Naive thymus-derived CD4-positive, alpha-beta T cell (primary cell): ENCODE measurements at regions not wholly inside any gene's neighbourhood (a gene's known extent, or its start where the extent isn't known, plus 50 kb on each side); places are given as distances from the start of the nearest gene placed in this dataset.

Source experiments
- ATAC-seq: fragments of 150-1000 bp; cut with Tn5 transposase; 2 replicates; pipeline ENCODE4 v1.10.0; 2021; ENCODE audit warnings: mild to moderate bottlenecking, moderate library complexity
- CTCF ChIA-PET: fragments of 350-600 bp; sonication (Branson Sonifier 250); formaldehyde crosslinking; loops from one replicate; lab custom pipeline; 2021; ENCODE audit warnings: antibody characterized with exemption; lab: Charles Lee
- POLR2A ChIA-PET: fragments of 350-600 bp; sonication (Branson Sonifier 250); formaldehyde crosslinking; loops from one replicate; lab custom pipeline; 2021; ENCODE audit warnings: antibody characterized with exemption, inconsistent platforms; lab: Charles Lee
- DNase-seq, 9 donors: peaks; one replicate each; pipeline versions ENCODE4 v3.0.0 to v3.0.0-alpha.2; 2020 to 2022; ENCODE audit warnings: mixed read lengths in 1 of 9
- H3K27ac ChIP-seq: one replicate; pipeline ENCODE4 v1.7.0; 2013; ENCODE audit warnings: mild to moderate bottlenecking, low read depth, low read length, moderate library complexity
- H3K27me3 ChIP-seq, 2 donors: one replicate each; pipeline ENCODE4 v1.7.0; 2013; ENCODE audit warnings: low read length in 2 of 2, mild to moderate bottlenecking in 2 of 2, moderate library complexity in 2 of 2; ENCODE audit not compliant: control insufficient read depth in 2 of 2, insufficient read depth in 2 of 2
- H3K36me3 ChIP-seq, 3 experiments: 1 replicate in 2 of 3; 2 replicates in 1 of 3; pipeline ENCODE4 v1.7.0; 2013; ENCODE audit warnings: low read length in 3 of 3, mild to moderate bottlenecking in 3 of 3, moderate library complexity in 1 of 3; ENCODE audit not compliant: insufficient read depth in 3 of 3, control insufficient read depth in 2 of 3
- H3K4me1 ChIP-seq, 2 donors: one replicate each; pipeline ENCODE4 v1.7.0; 2013; ENCODE audit warnings: low read length in 2 of 2, mild to moderate bottlenecking in 2 of 2, moderate library complexity in 1 of 2; ENCODE audit not compliant: control insufficient read depth in 2 of 2, insufficient read depth in 2 of 2
- H3K4me3 ChIP-seq: 2 replicates; pipeline ENCODE4 v1.7.0; 2013; ENCODE audit warnings: mild to moderate bottlenecking, low read length
- H3K9me3 ChIP-seq, 3 experiments: 1 replicate in 2 of 3; 2 replicates in 1 of 3; pipeline ENCODE4 v1.7.0; 2013; ENCODE audit warnings: low read length in 3 of 3; ENCODE audit not compliant: control insufficient read depth in 2 of 3
- H3K27ac Mint-ChIP-seq, 9 donors: one replicate each; pipeline ENCODE4 v1.8.0; 2020 to 2022; ENCODE audit warnings: mixed read lengths in 9 of 9, mild to moderate bottlenecking in 8 of 9, moderate library complexity in 5 of 9, inconsistent platforms in 2 of 9
- H3K27me3 Mint-ChIP-seq, 5 donors: one replicate each; pipeline ENCODE4 v1.8.0; 2021 to 2022; ENCODE audit warnings: mixed read lengths in 5 of 5, mild to moderate bottlenecking in 1 of 5
- H3K36me3 Mint-ChIP-seq, 5 donors: one replicate each; pipeline ENCODE4 v1.8.0; 2020 to 2022; ENCODE audit warnings: mixed read lengths in 5 of 5, mild to moderate bottlenecking in 3 of 5, inconsistent platforms in 1 of 5
- H3K4me1 Mint-ChIP-seq, 7 donors: one replicate each; pipeline ENCODE4 v1.8.0; 2020 to 2022; ENCODE audit warnings: mixed read lengths in 7 of 7, mild to moderate bottlenecking in 3 of 7, inconsistent platforms in 1 of 7
- H3K4me3 Mint-ChIP-seq, 10 donors: one replicate each; pipeline ENCODE4 v1.8.0; 2020 to 2022; ENCODE audit warnings: mild to moderate bottlenecking in 10 of 10, mixed read lengths in 10 of 10, moderate library complexity in 6 of 10, inconsistent platforms in 2 of 10
- H3K9me3 Mint-ChIP-seq, 11 donors: one replicate each; pipeline ENCODE4 v1.8.0; 2020 to 2022; ENCODE audit warnings: mixed read lengths in 11 of 11, mild to moderate bottlenecking in 4 of 11, inconsistent platforms in 1 of 11, moderate library complexity in 1 of 11
- intact Hi-C, 2 donors: fragments of 100-400 bp; cut with micrococcal nuclease; formaldehyde crosslinking; loops; one replicate each; pipeline ENCODE4 v1.15.1; 2023

- ATAC-seq, result no peak
- CTCF ChIA-PET, result no interaction called here
Measured at GRCh38 chr6:119865466-119866350, 516.1 kb upstream of the MAN1A1 start.

GRCh38 chr6:119862719-119863118 is 513.2 kb upstream of the MAN1A1 start:
- POLR2A ChIA-PET, result no interaction called here
- ATAC-seq (no peak), DNase-seq (no peak)
- intact Hi-C loops, result no loop called here
- Histone ChIP-seq H3K27me3 (no peaks in the 10 kb centered on the region), H3K4me3 (no peak overlapping the region), H3K36me3 (no peaks in the 10 kb centered on the region), H3K27ac (no peak overlapping the region), H3K4me1 (no peaks in the 10 kb centered on the region), H3K9me3 (no peaks in the 10 kb centered on the region)
- Mint-ChIP-seq H3K9me3 (peaks cover 0 to 25% (median 9%) of the 10 kb centered on the region in 11 donors), H3K4me3 (no peak overlapping the region), H3K27ac (no peak overlapping the region), H3K4me1 (no peaks in the 10 kb centered on the region), H3K27me3 (peaks cover 4 to 30% (median 13%) of the 10 kb centered on the region in 5 donors), H3K36me3 (peaks cover 0 to 5% (median 0%) of the 10 kb centered on the region in 5 donors)
- CTCF ChIA-PET, result no interaction called here

More at GRCh38 chr6:119865466-119866350, 516.1 kb upstream of the MAN1A1 start:
- Mint-ChIP-seq H3K27ac (no peak overlapping the region), H3K36me3 (peaks cover 0 to 5% (median 0%) of the 10 kb centered on the region in 5 donors), H3K4me1 (no peaks in the 10 kb centered on the region), H3K27me3 (peaks cover 5 to 30% (median 13%) of the 10 kb centered on the region in 5 donors), H3K4me3 (no peak overlapping the region), H3K9me3 (peaks cover 0 to 25% (median 8%) of the 10 kb centered on the region in 11 donors)
- Histone ChIP-seq H3K27me3 (no peaks in the 10 kb centered on the region), H3K4me3 (no peak overlapping the region), H3K27ac (no peak overlapping the region), H3K9me3 (no peaks in the 10 kb centered on the region), H3K4me1 (no peaks in the 10 kb centered on the region), H3K36me3 (no peaks in the 10 kb centered on the region)
- POLR2A ChIA-PET, result no interaction called here
- DNase-seq, result no peak
- intact Hi-C loops, result no loop called here

- peaks cover 4 to 12% (median 10%) of the 10 kb centered on the region in 7 donors for H3K4me1 Mint-ChIP-seq
- ATAC-seq (no peak), DNase-seq (no peak)
- Histone ChIP-seq H3K27ac (no peak overlapping the region), H3K27me3 (no peaks in the 10 kb centered on the region), H3K4me1 (no peaks in the 10 kb centered on the region), H3K9me3 (no peaks in the 10 kb centered on the region), H3K4me3 (no peak overlapping the region), H3K36me3 (no peaks in the 10 kb centered on the region)
- peaks cover 0 to 4% (median 0%) of the 10 kb centered on the region in 5 donors for H3K36me3 Mint-ChIP-seq
- peaks cover 0 to 1% (median 0%) of the 10 kb centered on the region in 11 donors for H3K9me3 Mint-ChIP-seq
- intact Hi-C loops, result no loop called here
- H3K27ac Mint-ChIP-seq, result no peak overlapping the region
- CTCF ChIA-PET, result no interaction called here
- no peak overlapping the region for H3K4me3 Mint-ChIP-seq
- POLR2A ChIA-PET, result no interaction called here
- H3K27me3 Mint-ChIP-seq, result peaks cover 0 to 19% (median 4%) of the 10 kb centered on the region in 5 donors
Measured at GRCh38 chr6:119858901-119859300, 509.3 kb upstream of the MAN1A1 start.

DNA sequence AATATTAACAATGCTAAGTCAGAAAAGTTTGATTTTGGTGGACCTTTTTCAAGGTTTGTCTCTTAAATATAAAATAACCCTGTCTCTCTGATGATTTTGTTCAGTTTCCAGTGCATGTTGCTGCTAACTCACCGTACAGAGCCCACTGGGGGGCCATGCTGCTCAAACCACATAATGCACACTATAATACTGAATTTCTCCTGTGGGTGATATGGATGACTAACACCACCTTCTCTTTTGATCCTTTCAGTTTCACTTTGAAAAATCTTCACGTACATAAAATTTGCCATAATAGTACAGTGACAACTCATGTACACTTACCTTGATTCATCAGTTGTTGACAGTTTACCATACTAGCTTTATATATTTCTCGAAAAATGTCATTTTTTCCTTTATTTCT is 506.6 kb upstream of the MAN1A1 start:
- POLR2A ChIA-PET, result no interaction called here
- Mint-ChIP-seq H3K4me1 (peaks cover 4 to 12% (median 10%) of the 10 kb centered on the region in 7 donors), H3K27ac (peak overlapping the region in 2 of 9 donors; percentile 10 to 13), H3K27me3 (peaks cover 0 to 8% (median 0%) of the 10 kb centered on the region in 5 donors), H3K9me3 (peaks cover 0 to 1% (median 0%) of the 10 kb centered on the region in 11 donors), H3K4me3 (peak overlapping the region; percentile 54 to 84 (median 72)), H3K36me3 (no peaks in the 10 kb centered on the region)
- H3K27ac ChIP-seq, result no peak overlapping the region
- no peaks in the 10 kb centered on the region for H3K4me1 ChIP-seq
- intact Hi-C loops, result loop anchor here in 1 of 2 donors (2.0 kb wide), 1 partner anchor 505 kb away; no protein-coding TSS in a partner anchor
- no peaks in the 10 kb centered on the region for H3K9me3 ChIP-seq
- no peaks in the 10 kb centered on the region for H3K36me3 ChIP-seq
- CTCF ChIA-PET, result no interaction called here
- H3K27me3 ChIP-seq, result no peaks in the 10 kb centered on the region
- ATAC-seq, result peak; percentile 63
- peak overlapping the region; percentile 40 for H3K4me3 ChIP-seq
- DNase-seq, result peak in 1 of 9 donors; percentile 8

GRCh38 chr6:119848696-119849095 is 499.1 kb upstream of the MAN1A1 start:
- Histone ChIP-seq H3K9me3 (no peaks in the 10 kb centered on the region), H3K27me3 (no peaks in the 10 kb centered on the region), H3K4me3 (no peak overlapping the region), H3K4me1 (no peaks in the 10 kb centered on the region), H3K27ac (no peak overlapping the region), H3K36me3 (no peaks in the 10 kb centered on the region)
- Mint-ChIP-seq H3K36me3 (no peaks in the 10 kb centered on the region), H3K27me3 (peaks cover 0 to 11% (median 4%) of the 10 kb centered on the region in 5 donors), H3K9me3 (peaks cover 0 to 3% (median 0%) of the 10 kb centered on the region in 11 donors), H3K4me3 (no peak overlapping the region), H3K27ac (no peak overlapping the region), H3K4me1 (no peaks in the 10 kb centered on the region)
- POLR2A ChIA-PET, result no interaction called here
- CTCF ChIA-PET, result no interaction called here
- intact Hi-C loops, result no loop called here
- no peak for ATAC-seq
- DNase-seq, result no peak

DNA sequence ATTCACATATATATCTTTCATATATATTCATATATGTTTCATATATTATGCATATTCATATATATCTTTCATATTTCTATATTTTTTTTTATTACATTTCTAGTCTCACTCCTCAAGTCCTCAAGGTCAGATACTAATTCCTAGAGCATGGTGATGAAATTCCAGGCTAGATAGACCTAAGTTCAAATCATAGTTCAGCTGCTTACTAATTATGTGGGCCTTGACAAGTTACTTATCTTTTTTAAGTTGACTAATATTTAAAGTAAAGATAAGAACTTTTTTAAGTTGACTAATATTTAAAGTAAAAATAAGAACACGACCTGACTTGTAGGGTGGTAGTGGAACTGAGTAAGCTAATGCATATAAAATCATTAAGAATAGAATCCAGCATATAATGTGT is 495.6 kb upstream of the MAN1A1 start:
- Mint-ChIP-seq H3K27ac (no peak overlapping the region), H3K27me3 (peaks cover 0 to 5% (median 1%) of the 10 kb centered on the region in 5 donors), H3K36me3 (no peaks in the 10 kb centered on the region), H3K9me3 (peaks cover 0 to 11% (median 5%) of the 10 kb centered on the region in 11 donors), H3K4me1 (no peaks in the 10 kb centered on the region), H3K4me3 (no peak overlapping the region)
- intact Hi-C loops, result no loop called here
- H3K27me3 ChIP-seq, result no peaks in the 10 kb centered on the region
- ChIA-PET POLR2A (no interaction called here), CTCF (no interaction called here)
- no peaks in the 10 kb centered on the region for H3K36me3 ChIP-seq
- DNase-seq (no peak), ATAC-seq (no peak)
- H3K9me3 ChIP-seq, result no peaks in the 10 kb centered on the region
- H3K27ac ChIP-seq, result no peak overlapping the region
- no peak overlapping the region for H3K4me3 ChIP-seq
- H3K4me1 ChIP-seq, result no peaks in the 10 kb centered on the region
